ENCODE measurements at regions not wholly inside any gene's neighbourhood (a gene's known extent, or its start where the extent isn't known, plus 50 kb on each side); places are given as distances from the start of the nearest gene placed in this dataset.

- no peaks in the 10 kb centered on the region for H3K27me3 ChIP-seq
- no peaks in the 10 kb centered on the region for H3K36me3 ChIP-seq
- no peak overlapping the region for H3K27ac ChIP-seq
- no peaks in the 10 kb centered on the region for H3K9me3 ChIP-seq
- no peak for DNase-seq (ENCODE audit: low spot score in 2 of 2)
- no peak for TF ChIP-seq EP300 (IDR thresholded peaks at IDR 0.05)
- TF ChIP-seq CTCF (IDR thresholded peaks at IDR 0.05): no peak
- no peak for TF ChIP-seq POLR2AphosphoS5 (IDR thresholded peaks at IDR 0.05)
- TF ChIP-seq POLR2A (IDR thresholded peaks at IDR 0.05): no peak
- WGBS: 87% methylated on average over 3 of the region's 3 CpGs
- no peak overlapping the region for H3K4me3 ChIP-seq
- no peaks in the 10 kb centered on the region for H3K4me1 ChIP-seq
Observed at GRCh38 chr11:129268371-129268770, 76.2 kb upstream of the ARHGAP32 start.

- Histone ChIP-seq H3K4me3 (no peak overlapping the region), H3K9me3 (no peaks in the 10 kb centered on the region), H3K27me3 (no peaks in the 10 kb centered on the region), H3K27ac (no peak overlapping the region), H3K36me3 (no peaks in the 10 kb centered on the region), H3K4me1 (no peaks in the 10 kb centered on the region)
- TF ChIP-seq POLR2AphosphoS5 (IDR thresholded peaks at IDR 0.05) (no peak), CTCF (IDR thresholded peaks at IDR 0.05) (no peak), EP300 (IDR thresholded peaks at IDR 0.05) (no peak), POLR2A (IDR thresholded peaks at IDR 0.05) (no peak)
- 84% methylated on average over 3 of the region's 3 CpGs for WGBS
- DNase-seq (ENCODE audit: low spot score in 2 of 2): no peak
Observed at GRCh38 chr11:129267716-129268115, 75.6 kb upstream of the ARHGAP32 start.

GRCh38 chr11:129266536-129266935, 74.4 kb upstream of the ARHGAP32 start:
- WGBS: 100% methylated on average over 2 of the region's 2 CpGs
- Histone ChIP-seq H3K4me3 (no peak overlapping the region), H3K9me3 (no peaks in the 10 kb centered on the region), H3K36me3 (no peaks in the 10 kb centered on the region), H3K27ac (no peak overlapping the region), H3K4me1 (no peaks in the 10 kb centered on the region), H3K27me3 (no peaks in the 10 kb centered on the region)
- DNase-seq (ENCODE audit: low spot score in 2 of 2): no peak
- TF ChIP-seq EP300 (IDR thresholded peaks at IDR 0.05): no peak
- TF ChIP-seq POLR2A (IDR thresholded peaks at IDR 0.05): no peak
- TF ChIP-seq CTCF (IDR thresholded peaks at IDR 0.05): no peak
- no peak for TF ChIP-seq POLR2AphosphoS5 (IDR thresholded peaks at IDR 0.05)

- Histone ChIP-seq H3K4me1 (no peaks in the 10 kb centered on the region), H3K27ac (no peak overlapping the region), H3K36me3 (no peaks in the 10 kb centered on the region), H3K4me3 (no peak overlapping the region), H3K27me3 (no peaks in the 10 kb centered on the region), H3K9me3 (no peaks in the 10 kb centered on the region)
- TF ChIP-seq POLR2A (IDR thresholded peaks at IDR 0.05) (no peak), CTCF (IDR thresholded peaks at IDR 0.05) (no peak), POLR2AphosphoS5 (IDR thresholded peaks at IDR 0.05) (no peak), EP300 (IDR thresholded peaks at IDR 0.05) (no peak)
- DNase-seq (ENCODE audit: low spot score in 2 of 2): no peak
- 88% methylated on average over 5 of the region's 5 CpGs for WGBS
Observed at GRCh38 chr11:129265125-129265788, 73.1 kb upstream of the ARHGAP32 start.

- WGBS: 86% methylated on average over 2 of the region's 2 CpGs
- Histone ChIP-seq H3K4me1 (no peaks in the 10 kb centered on the region), H3K4me3 (no peak overlapping the region), H3K27ac (no peak overlapping the region), H3K27me3 (no peaks in the 10 kb centered on the region), H3K36me3 (no peaks in the 10 kb centered on the region), H3K9me3 (no peaks in the 10 kb centered on the region)
- no peak for DNase-seq (ENCODE audit: low spot score in 2 of 2)
- no peak for TF ChIP-seq POLR2AphosphoS5 (IDR thresholded peaks at IDR 0.05)
- no peak for TF ChIP-seq EP300 (IDR thresholded peaks at IDR 0.05)
- no peak for TF ChIP-seq POLR2A (IDR thresholded peaks at IDR 0.05)
- no peak for TF ChIP-seq CTCF (IDR thresholded peaks at IDR 0.05)
Observed at GRCh38 chr11:129264114-129264513, 72.0 kb upstream of the ARHGAP32 start.
